GM18909 (cell line): ENCODE measurements at regions not wholly inside any gene's neighbourhood (a gene's known extent, or its start where the extent isn't known, plus 50 kb on each side); places are given as distances from the start of the nearest gene placed in this dataset.

Experiments
- ATAC-seq: cut with Tn5 transposase; IDR thresholded peaks from one replicate; pipeline ENCODE4 v1.9.1; 2021; ENCODE audit warnings: mild to moderate bottlenecking; ENCODE audit not compliant: unreplicated experiment, poor library complexity

DNA sequence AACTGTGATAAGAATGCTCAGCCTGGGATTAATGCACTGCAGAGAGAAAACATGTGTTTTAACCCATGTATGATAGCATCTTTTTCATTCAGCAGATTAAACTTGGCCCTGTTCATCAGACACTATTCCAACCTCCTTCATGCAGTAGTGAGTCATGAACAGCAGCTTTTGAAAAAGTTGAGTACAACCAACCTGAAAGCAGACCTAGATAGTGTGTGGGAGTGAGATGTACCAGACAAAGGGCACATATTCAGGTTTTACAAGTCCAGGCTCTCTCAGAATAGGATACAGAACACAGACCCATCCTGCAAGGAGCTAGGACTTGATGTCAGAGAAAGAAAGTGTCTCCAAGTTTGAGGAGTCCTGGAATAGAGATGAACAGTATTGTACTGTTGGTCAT, 237.3 kb upstream of the STS start:
- ATAC-seq: no peak

DNA sequence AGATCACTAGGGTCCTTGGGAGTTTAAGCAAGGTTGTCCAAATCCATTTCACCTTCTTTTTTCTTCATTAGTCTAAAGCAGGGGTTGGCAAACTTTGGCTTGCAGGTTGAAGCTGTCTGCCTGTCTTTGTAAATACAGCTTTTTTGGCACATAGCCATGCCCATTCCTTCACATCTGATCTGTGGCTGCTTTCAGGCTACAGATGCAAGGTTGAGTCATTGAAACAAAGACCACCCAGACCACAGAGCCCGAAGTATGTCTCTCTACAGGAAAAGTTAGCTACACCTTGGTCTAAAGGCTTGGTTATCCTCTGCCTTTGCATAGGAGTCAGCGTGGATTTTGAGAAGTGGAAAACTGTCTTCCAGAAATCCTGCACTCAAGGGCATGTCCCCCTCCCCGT, 238.1 kb upstream of the STS start:
- ATAC-seq: no peak

DNA sequence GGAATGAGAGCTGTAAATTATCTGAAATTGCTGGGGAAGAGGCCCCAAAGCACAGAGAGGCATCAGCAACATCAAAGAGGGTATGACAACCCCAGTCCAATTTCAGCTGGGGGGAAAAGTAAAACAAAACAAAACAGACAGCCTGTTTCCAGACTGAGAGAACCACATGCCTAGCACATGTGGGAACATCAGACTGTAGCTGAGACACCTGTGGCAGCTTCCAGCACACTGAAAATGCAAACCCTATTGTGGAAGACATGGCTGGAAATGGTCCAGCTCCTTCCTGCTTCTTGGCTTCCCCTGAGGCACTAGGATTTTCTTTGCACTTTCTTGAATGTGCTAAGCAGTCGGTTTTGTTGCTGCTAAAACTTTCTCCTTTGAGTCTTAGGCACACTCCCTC, 240.9 kb upstream of the STS start:
- no peak for ATAC-seq

DNA sequence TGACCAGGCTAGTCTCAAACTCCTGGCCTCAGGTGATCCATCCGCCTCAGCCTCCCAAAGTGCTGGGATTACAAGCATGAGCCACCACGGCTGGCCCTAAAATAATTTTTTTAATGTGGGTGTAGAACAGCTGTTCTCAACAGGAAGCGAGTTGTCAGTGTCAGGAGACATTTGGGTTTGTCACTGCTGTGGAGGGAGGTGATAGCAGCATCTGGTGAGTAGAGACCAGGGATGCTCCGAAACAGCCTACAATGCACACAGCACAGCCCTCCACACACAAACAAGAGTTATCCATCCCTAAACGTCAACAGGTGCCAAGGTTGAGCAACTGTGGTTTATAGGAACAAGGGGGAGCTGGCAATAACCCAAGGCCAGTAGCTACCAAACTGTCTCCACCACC, 243.4 kb upstream of the STS start:
- ATAC-seq: no peak

DNA sequence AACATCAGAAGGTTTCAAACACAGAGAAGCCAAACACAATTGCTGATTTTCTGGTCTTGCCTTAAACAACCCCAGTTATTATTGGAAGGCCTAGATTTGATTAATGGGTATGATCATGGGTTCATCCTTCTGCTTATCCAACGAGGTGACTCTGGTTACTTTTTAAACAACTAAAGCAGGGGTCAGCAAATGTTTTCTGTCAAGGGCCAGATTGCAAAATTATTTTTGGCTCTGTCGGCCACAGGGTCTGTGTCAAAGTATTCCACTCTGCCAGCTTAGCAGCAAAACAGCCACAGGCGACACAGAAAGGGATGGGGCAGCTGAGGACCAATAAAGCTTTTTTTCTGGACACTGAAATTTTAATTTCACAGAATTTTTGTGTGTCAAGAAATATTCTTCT, 249.1 kb upstream of the STS start:
- no peak for ATAC-seq

DNA sequence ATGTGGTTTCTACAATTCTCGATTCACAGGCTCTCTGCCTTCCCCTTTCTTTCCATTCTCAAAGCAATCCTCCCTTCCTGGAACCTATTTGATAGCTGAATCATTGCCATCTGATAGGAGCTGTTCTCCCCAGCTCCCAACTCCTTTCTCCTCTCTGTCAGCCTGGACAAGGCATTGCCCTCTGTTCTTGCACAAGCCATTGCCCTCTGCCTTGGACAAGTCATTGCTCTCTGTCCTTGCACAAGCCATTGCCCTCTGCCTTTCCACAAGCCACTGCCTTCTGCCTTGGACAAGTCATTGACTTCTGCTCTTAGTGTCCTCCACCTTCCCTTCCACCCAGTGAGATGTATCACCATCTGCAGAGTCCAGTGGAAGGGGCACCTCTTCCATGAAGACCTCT, 256.1 kb upstream of the STS start:
- ATAC-seq: no peak

DNA sequence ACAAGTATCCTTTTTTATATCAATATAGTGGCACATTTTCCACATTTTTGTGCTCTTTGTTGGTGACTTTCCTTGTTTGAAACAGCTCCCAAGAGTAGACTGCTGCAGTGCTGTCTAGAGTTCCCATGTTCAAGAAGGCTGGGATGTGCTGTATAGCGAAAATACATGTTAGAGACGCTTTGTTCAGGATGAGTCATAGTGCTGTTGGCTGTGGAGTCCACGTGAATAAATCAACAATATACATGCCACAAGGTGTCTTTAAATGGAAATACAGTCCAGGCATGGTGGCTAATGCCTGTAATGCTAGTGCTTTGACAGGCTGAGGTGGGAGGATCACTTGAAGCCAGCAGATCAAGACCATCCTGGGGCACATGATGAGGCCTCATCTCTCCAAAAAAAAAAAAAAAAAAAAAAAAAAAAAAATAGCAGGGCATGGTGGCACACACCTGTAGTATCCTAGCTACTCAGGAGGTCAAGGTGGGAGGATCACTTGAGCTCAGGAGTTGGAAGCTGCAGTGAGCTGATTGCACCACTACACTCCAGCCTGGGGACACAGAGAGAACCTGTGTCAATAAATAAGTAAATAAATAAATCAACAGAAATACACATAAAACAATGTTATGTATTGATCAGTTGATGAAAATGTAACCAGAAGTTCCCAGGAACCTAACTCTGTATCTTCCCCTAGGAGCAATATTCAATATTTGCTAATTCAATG, 256.8 kb upstream of the STS start:
- ATAC-seq: no peak

DNA sequence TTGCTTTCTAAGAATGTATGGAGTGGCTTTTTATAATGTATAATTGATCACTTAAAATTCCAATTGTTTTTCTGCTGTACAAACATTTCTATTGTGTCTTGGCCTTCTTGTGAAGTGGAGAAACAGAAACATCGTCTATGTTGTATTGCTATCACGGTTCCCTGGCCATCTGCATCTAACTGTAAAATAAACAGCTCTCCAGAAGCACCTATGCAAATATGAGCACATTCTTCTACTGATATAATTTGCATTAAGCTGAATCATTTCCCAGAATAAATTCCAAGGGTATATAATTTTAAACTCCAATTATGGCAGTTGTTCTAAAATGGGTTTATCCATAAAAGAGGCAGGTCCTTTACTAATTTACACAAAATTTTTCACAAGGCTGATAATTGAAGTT, 261.6 kb upstream of the STS start:
- no peak for ATAC-seq

DNA sequence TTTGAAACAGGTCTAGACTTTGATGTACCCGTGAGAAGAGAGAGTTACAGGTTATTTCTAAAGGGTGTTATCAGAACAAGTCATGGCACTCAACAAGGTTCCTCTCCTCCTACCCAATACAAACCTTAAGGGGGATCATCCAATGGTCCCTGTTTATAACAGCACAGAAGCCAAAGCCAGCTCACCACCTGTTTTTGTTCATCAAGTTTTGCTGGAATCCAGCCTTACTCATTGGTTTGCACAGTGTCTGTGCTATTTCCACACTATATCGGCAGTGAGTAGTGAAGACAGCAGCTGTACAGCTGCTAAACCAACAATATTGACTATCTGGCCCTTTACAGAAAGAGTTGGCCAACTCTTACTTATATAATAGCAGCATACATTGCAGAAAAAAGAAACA, 262.1 kb upstream of the STS start:
- ATAC-seq: no peak

DNA sequence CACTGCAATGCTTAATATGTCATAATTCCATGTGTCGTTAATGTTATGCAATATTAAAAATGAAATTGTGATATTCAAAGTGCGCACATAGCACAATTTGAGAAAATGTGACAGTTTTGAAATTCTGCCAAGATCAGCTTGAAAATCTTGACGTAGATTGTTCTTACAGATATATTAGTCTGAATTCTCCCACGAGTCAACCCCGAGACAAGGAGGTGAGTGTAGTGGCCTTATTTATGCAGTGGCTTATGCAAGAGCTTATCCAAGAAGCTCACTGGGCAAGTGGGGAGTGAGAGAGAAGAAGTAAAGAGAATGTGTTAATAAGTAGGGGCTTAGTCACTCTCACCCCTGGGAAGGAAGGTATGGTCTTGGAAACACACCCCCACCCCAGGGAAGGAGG, 286.1 kb upstream of the STS start:
- no peak for ATAC-seq

DNA sequence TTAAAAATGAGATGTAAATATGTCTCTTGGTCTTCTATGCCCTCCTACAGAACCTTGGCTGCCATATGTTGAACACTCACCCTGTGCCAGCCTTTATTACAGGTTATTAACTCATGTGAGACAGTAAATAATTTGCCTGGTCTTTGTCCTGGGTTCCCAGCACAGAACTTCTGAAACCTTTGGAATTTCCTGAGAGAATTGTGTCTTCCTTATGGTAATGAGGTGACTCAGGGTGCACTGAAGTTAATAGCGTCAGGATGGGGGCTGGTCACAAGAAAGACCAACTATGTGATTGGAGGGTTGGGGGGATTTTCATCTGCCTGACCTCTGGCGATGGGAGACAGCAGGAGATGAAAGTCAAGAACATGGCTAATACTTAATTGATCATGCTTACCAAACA, 289.8 kb upstream of the STS start:
- ATAC-seq: no peak

DNA sequence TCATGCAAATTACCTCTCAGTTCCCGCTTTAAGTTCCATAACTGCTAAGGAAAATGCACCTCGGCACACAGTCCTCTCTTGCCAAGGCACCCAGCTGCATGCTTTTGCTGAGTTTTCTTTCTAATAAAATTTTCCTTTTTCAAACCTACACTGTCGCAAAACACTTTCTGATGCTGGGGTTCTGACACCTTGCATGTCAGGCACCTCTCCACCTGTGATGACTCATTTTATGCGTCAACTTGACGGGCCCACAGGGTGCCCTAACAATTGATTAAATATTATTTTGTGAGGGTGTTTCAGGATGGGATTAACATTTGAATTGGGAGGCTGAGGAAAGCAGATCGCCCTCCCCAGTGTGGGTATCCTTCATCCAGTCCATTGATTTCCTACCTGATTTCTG, 291.0 kb upstream of the STS start:
- no peak for ATAC-seq

DNA sequence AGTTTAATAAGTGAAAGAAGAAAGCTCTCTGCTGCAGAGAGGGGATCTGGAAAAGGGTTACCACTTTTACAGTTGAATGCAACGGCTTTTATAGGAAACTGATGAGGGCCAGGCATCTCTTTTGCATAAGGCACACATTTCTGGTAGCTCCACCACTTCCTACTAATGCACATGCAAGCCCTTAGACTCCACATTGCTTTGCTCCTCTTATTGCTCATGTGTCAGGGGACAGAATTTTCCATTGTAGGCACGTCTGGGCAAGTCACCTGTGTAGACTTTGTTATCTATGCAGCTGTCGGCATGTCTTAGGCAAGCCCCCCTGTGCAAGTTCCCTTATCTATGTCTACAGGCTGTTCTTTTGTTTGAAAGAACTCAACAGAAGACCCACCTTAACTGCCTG, 294.6 kb upstream of the STS start:
- ATAC-seq: no peak

DNA sequence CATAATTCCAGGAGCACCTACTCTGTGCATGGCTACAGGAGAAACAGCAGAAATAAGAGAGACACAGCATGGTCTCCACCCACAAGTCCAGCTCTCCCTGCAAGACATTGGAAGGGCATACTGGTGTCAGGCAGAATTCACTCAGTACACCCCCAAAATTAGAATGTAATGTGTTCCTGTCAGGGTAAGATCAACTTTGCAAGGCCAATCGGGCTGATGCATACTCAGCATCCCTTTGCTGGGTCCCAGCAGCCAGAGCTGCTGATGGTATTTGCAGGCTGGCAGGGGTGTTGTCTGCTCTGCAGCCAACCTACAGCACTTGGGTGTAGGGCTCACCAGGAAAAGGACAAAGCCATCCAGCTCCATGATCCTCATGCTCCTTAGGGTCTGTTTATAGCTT, 295.4 kb upstream of the STS start:
- ATAC-seq: no peak

DNA sequence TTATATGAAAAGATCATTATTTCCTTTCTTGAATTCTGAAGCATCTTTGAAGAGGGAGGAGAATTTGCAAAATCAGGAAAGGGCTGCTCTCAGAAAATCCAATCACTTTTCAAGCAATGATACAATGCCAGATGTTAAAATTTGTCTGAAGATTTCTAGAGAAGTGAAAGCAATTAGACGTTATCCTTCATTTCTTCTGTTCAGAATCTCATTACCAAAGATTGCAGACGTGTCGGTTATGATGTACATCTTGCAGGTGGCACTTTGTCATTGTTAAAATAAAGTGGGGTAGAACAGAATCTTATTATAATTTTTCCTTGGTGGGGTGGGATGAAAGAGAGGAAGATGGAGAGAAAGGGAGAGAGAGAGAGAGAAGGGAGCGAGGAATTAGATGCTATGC, 296.4 kb upstream of the STS start:
- ATAC-seq: no peak

DNA sequence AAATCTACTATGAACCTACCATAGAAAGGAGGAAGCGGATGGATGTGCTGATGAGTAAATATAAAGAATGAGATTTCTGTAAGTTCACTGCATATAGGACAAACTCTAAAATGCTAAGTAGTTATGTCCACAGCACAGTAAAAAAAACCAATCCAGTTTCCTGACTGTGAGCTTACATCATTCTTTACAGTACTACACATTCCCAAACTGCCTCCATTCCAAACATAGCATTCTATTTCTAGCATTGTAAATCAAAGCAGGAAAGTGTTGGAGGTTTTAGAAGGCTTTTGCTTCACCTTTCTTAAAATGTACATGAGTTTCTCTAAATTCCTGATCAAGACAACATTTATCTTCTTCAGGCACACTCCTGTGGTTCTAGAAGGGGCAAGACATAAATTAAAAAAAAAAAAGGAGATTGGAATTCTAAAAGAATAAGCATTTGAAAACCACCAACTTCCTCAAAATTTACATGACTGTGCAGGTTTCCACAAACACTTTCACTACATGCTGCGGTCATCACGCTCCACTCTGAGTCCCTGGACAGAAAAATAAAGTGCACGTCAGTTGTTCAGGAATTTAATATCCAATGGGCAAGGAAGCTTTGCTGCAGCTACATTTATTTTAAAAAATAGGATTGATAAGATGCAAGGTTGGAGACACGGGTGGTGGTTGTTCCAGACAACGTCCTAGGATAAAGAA, 297.6 kb upstream of the STS start:
- no peak for ATAC-seq

DNA sequence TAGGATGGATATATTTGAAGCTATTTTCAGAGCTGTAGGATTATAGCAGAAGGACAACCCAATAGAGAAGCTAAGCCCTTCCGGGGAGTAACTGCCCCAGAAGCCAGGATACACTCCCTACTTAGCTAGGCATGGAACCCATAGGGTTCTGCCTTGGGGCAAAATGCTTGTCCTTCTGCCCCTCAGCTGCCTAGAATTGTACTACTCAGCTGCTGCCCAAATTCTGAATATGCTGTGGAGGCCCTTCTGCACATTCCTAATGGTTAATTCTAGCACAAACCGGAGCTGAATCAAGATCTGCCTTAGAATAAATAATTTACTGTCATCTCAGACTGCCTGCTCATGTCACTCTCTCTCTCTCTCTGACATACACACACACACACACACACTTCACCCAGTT, 297.7 kb upstream of the VCX3A start:
- ATAC-seq: no peak

DNA sequence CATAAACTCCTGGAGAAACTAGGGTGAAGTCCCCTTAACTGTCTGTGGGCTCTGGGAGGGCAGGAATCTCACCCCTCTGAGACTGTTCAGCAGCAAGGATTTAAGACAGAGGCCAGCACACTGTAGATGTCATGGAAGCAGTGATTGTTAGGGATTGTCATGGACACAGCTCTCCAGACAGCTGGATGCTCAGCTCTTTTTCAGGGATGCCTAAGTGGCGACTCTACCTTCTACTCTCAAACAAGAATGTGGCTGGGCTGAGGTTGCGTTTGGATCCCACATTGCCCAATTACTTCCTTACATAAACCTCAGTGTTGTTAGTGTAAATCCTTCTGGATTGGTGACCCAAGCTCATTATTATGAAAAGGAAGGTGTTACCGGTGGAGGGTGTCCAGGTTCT, 291.9 kb upstream of the VCX3A start:
- no peak for ATAC-seq

DNA sequence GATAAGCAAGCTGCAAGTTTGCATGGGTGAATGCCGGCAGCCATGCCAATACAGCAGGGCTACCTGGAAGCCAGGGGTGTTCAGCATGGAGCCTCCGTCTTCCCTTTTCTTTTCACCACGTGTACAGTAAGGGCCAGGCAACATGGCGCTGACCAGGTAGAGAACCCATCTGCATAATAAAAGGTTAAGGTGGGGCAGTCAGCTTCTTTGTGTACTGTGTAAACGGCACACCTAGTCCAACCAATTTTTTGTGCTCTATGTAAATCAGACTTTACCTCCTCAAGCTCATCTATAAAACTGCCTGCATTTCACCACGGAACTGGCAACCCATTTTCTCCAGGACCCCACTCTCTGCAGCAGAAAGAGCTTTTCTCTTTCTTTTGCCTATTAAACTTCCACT, 286.8 kb upstream of the VCX3A start:
- no peak for ATAC-seq

DNA sequence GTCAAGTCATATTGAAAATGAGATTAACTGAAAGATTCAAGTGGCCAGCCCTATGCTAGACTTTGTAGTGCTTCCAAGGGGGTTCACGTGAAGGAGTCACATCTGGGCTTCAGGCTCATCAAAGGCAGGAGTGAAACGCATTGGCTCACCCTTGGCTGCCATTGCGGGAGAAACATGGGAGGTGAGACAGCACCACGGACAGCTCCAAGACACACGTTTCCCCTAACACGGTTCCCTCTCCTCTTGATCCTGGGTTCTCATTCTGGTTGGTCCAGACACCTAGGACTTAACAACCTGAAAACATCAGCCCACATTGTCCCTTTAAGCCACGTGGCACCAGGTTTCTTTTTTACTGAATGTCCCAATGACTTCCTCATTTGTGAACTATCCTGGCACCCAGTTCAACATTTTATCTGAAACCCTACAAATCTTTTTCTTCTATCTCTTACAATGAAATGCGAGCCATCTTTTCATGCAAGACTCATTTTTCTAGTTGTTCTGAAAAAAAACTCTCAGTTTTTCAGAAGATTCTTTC, 279.0 kb upstream of the VCX3A start:
- ATAC-seq: no peak

DNA sequence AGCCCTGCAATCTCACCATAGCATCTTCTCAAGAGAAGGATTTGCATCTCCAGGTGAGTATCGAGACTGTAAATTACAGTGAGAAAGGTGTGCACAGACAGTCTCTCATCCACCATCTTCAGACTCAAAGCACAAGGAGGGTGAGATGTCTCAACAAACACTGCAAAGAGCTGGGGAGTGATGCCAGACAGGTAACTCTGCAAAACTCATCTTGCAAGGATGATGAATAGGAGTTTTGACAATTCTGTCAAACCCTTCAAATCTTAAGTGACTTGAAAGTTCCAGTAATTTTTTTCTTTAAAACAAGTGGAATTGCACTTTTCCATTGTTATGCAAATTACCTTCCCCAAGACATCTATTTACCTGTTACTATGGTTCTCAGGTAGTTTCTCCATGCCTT, 277.2 kb upstream of the VCX3A start:
- ATAC-seq: no peak

DNA sequence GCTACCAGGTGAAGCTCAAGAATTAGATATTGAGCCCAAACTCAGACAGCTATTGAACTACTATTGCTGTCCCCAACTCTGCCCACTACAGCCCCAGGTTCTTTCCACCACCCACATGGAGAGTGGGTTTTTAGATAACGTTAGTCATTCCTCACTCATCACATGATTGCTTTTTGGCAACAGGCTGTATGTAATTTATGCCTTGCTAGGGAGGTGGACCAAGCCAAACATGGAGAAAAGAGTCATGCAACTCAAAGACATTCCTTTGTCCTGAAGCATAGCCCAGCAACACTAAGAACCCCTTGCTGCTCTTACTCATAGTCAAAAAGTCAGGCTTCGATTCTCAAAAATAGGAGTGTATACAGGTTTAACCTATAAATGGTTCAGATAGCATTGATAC, 275.9 kb upstream of the VCX3A start:
- ATAC-seq: no peak
